NCI-H1092 treated with DMSO at 0.1 percent for 48 hours (cell line): ENCODE measurements at regions not wholly inside any gene's neighbourhood (a gene's known extent, or its start where the extent isn't known, plus 50 kb on each side); places are given as distances from the start of the nearest gene placed in this dataset.

Experiments
- DNase-seq: peaks from one replicate; lab custom pipeline; 2025; lab: John Stamatoyannopoulos, UW

DNA sequence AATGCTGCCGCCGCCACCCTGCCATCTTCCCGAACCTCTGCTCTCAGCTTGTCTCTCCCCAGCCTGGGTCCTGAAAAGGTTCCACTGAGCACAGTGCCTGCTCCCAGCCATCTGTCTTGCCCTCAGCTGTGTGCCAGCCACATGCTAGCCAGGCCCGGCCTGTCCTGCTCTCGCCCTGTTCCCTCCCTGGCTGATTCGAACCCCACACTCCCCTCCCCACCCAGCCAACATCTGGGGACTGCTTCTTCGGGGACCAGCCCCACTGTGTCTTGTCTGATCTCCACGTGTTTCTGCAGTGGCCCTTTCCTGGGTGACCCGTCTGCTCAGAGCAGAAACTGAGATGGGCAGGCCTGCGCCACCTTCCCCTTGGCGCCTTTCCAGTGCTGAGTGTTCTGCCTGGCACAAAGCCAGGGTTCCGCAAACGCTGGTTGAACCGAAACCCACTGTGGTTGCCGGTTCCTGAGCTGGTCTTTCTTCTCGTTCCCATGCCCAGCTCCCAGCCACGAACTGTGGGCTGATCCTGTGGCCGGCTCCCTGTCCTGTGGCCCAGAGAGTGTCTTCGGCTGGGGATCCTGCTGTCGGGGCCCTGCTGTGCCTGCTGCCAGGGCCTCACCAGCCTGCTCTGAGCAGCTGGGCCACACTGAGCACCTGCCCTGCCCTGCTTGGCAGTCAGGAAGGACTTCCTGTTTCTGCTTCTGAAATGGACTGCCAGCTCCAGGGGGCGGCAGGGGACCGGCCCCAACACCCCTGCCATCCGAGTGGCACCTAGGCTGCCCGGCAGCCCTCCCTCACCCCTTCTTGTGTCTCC is 62.7 kb upstream of the KLF13 start:
- peak; percentile 78 for DNase-seq

DNA sequence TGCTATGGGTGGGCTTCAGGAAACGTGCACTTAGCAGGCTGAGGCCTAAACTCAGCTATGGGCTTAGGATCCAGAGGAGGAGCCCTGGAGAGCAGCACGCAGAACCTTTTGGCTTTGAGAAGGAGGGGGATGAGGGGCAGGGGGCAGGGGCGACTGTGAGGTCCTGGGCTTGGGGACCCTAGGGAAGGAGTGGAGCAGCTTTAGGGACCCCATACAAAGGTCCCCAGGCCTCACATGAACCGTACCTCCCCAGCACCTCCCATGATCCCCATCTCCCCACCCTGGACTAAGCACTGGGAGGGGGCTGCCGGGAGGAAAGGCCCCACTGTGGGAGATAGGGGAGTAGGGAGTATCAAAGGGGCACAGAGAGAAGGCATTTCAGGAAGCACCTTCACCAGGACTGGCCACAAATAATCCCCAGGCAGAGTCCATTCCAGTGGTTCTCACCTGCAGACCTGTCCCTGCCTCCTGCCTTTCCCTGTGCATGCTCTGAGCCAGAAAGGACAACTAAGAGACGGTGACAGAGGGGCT is 62.0 kb upstream of the KLF13 start:
- DNase-seq: no peak

DNA sequence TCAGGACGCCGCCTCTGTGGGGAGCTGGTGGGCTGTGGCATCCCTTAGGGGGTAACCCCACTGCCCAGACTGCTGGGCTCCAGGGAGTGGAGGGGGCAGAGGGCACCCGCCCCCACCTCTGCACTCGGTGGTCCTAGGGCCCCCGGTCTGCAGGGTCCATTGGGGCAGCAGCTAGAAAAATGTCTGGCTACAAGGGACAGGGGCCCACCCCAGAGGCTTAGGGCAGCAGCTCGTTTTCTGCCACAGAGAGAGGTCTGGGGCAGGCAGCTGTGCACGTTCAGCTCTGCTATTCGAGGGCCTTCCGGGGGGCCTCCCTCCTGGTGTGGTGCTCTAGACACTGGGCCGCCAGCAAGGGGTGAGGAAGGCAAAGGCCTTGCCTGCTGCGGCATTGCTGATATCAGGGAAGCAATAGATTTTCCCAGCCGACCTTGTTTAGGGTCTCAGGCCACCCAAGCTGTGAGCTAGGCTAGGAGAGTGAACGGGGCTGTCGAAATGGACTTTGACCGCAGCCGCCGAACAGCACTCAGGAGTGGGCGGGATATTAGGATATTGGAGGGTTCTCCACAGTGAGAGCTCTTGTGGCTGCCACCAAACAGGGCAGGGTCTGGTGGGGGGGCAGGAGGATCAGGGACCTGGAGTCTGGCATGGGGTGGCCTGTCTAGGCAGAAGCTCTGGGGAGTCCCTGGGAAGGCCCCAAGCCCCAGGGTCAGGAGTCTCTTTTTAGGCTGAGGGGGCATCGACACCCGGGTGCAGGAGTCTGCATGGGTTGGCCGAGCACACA is 61.4 kb upstream of the KLF13 start:
- DNase-seq: no peak

DNA sequence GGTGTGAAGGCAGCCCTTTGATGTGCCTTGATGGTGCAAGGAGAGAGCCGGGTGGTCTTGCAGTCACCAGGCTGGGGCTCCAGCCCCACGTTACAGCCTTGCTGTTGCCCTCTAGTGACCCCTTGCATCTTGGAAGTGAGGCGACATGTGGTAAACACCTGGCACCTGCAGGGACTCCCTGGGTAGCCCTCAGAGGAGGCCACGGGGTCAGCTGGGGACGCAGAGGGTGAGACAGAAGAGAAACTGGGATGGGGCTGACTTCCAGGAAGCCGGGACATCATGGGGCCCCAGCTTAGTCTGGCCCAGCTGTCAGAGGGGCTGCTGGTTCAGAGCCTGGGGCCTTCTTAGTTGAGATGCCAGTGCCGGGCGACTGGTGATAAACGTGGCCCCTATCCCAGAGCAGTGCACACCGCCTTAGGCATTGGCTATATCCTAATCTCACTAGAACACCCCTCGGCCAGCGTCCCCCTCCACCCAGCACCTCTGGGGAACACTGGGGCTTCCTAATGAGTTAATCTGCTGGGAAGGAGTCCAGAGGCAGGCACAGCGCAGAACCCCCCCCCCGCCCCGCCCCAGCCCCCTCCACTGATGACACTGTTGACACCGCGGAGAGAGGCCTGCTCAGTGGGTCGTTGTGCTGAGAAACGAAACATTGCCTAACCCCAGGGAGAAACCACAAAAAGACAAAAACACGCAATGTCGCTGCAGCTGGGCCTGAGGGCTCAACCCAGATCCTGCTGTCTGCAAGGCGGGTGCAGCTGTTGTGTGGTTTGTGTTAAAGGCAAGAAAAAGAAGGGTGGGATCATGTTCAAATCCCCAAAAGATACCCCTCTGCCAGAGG is 60.5 kb upstream of the KLF13 start:
- no peak for DNase-seq

DNA sequence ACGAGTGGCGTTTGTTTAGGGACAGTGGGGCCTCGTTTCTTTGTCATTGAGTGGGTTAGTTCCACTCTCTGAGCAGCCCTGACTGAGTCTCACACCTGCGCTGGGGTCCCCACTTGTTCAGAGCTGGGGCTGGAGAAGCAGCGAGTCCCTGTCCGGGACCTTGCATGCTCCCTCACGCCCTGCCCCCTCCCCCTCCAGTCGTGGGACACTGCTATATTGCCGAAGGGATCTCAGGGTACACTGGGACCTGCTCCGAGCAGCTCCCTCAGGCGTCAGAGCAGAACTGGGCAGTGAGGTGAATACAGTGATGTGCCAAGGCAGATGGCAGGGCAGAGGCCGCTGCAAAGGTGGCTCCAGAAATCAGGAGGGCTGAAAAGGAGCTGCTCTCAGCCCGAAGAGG is 59.9 kb upstream of the KLF13 start:
- no peak for DNase-seq

DNA sequence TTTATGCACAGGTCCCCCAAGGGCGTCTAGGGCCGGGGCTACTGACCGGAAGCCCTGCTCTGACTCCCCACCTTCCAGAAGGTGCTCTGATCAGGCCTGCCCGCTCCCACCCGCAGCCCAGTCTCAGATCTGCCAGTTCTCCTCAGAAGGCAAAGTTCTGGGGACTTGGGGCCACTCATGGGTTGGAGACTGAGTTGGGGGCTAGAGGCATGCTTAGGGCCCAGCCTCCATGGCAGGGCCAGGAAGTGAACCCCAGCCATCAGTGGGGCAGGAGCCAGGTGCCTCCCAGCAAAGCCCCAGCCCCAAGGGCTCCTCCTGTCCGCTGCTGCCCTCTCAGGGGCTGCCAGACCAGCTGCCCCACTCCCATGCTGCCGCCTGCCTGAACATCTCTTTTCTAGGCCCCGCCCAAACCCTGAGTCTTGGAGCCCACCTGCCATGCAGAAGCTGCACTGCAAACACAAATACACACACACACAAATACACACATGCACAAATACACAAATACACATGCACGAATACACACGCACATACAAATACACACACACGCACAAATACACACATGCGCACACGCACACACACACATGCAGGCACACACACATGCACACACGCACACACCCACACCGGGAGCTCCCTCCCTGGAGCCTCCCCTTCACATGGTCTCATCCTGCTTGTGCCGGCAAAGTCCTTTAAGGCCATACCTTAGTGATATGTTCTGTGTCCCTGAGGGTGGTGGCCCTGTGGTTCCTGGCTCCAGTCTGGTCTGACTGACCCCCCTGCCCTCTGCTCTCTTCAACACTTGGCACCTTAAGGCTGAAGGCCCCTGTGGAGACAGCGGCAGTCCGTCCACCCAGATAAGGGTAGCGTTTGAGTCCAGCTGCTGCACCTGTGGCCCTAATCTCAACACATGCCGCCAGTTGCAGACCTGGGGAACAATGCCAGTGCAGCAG is 59.2 kb upstream of the KLF13 start:
- DNase-seq: no peak

DNA sequence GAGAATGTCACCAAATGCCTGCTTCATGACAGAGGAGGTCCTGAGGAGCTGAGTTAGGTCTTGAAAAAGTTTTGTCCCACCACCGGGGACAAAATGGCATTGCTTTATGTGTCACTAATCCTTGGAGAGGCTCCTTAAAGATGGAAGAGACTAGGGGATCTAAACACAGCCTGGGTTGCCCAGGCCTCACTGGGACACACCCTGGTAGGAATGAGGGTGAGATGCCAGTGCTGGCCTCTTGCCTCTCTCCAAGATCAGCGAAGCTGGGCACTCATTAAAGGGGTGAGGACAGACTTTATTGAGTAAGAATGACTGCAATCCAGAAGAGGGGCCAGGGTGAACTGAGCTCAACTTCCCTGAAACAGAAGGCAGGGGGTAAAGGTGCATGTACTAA is 58.5 kb upstream of the KLF13 start:
- no peak for DNase-seq

DNA sequence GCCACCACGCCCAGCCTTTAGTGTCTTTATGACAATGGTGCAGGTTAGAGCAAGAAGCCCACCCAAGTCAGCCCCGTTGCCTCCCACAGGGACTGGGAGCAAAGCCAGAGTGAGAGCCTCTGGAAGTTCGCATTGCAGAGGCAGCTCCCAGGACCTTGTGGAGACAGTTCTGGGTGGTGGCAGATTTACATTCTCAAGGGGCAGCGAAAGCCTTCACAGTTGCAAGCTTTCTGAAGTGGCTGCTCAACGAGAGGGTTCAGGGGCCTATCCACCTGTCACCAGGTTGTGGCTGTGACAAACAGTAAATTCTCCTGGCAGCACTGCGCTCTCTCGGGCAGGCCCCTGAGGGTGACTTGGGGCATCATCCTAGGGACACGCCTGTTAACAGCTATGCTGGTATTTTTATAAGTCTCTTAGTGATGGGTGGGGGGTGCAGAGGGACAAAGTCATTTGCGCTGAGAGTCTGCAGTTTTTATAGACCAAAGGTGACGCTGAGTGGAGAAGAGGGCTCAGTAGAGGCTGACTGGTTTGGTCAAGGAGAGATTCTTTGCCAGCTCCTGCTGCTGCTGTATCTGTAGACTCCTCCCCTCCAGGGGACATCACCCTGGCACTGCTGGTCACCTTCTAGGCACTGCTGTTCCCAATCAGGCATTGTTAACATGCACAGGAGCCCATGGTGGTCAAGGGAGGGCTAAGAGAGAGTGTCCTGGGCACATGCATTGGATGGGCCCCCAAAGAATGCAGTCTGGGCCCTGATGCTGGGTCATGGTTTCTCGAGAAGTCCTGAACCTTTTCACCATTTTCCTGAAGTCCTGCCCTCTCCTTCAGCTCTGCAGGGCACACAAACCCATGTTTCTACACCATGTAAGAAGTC is 57.5 kb upstream of the KLF13 start:
- no peak for DNase-seq

DNA sequence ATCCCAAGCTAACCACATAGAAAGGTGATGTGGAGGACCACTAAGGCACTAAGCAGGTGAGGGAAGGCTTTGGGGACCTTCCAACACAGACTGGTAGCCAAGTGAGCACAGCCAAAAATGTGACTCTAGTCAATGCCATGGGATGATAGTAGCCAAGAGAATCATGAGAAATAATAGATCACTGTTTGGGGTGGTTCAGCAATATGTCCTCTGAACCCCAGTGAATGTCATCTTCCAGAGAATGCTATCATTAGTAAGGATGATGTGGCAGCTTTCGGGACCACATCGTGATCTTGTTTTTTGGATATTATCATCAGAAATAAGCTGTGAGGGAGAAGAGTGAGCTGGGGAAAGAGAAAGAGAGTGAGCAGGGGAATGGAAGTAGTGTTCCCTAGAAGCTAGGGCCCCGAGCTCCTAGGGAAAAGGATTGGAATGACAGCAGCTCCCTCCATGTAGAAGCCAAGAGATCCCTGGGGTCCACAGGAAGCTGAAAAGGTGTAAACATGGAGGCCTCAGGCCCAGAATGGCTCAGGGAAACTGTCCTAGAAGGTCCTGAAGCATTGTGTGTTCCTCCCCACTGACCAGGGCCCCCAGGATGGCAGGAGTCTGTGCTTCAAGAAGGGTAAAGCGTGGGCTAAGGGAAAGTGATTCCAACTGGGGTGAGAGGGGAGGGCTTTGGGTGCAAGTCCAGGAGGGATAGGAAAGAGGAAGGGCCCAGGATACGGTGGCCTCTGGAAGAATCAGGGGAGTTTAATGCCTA is 56.6 kb upstream of the KLF13 start:
- DNase-seq: no peak

DNA sequence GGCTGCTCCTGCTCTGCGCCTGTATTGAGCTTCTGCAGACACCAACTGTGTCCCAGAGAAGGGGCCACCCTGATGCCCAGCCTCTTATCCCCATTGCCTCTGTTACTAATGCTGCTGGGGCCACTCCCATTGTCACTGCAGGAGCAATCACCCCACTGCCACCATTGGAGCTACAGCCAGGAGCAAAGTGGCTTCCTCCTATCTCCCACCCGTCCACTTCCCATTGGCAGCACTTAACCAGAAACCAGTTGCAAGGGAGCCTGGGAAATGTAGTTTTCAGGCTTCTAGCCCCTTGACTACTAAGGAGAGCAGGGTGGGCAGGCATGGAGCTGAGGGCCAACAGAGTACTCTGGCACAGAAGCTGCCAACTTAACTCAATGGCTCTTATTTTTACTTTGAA is 55.9 kb upstream of the KLF13 start:
- no peak for DNase-seq

DNA sequence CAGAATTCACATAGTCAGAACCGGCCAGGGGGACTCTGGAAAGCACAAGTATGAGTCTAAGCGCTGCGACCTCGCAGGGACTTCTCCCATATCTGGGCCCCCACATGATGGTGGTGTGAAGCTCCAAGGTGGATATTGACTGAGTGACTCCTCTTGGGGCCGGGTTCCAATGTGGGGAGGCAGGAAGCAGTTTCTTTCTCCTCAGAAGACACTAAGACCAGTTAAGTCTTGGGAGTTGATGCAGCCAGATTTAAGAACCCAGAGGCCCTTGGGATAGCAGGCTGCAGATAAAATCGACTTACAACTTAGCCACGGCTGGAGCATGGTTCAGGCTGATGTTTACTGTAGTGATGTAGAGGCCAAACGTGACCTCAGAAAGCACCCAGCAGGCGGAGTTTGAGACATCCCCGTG is 55.4 kb upstream of the KLF13 start:
- DNase-seq: no peak

DNA sequence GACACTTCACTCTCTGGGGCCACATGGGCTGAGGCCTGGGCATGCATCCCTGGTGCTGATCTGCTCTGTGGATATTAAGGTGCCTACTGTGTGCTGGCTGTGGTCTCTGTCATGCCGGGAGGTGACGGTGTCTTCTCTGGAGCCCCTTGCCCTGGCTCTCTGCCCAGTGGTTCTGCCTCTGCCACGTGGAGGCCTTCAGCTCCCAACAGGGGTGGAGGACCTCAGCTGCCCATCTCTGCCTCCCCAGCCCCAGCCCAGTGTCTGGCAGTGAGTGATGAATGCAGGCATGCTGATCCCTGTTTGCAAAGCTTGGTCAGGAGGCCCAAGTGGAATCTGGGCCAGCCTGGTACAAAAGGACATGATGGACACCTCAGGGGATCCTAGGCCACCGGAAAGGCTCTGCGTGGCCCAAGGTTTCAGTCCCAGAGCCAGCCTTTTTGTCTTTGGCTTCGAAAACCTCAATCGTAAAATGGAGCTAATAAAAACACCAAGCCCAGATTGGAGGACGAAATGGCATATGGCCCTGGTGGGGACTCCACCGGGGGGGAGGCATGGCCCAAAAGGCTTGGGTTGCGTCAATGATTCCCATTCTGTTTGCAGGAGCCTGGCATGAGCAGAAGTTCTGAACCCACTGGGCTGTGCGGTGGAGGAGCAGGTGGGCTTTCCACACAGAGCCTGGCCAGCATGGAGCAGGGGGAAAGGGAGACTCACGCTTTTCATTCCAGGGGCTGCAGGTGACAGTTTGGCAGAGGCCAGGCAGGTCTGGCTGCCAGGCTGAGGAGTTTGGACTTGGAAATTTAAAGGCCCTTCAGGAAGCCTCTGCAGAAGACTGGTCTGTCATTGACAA is 54.7 kb upstream of the KLF13 start:
- no peak for DNase-seq

DNA sequence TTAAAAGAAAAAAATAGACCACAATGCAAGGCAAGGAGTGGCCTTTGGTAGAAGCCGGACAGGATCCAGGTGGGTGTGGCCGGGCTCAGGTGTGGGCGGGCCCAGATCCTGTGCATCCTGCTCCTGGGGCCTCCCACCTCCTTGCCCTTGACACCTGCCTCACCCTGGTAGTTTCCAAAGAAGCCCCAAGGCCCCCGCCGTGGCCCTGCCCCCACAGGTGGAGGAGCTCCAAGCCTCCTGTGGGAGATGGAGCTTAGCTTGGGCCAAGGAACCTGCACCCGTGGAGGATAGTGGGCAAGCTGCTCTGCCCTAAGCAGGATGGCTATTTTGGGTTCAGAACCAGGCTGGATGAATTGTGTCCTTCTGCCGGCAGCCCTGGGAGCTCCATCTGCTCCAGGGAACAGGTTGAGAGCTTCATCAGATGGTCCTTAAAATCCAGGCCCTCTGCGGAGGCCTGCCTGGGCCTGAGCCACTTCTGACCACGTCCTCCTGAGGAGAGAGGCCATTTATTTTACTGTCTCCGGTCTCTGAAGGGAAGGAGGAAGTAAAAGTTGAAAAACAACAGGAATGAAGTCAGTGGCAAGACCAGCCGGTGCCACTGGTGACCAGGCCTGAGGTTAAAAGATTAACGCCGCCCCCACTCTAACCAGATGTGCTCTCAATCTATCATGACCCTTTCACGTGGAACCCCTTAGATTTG is 53.9 kb upstream of the KLF13 start:
- no peak for DNase-seq

DNA sequence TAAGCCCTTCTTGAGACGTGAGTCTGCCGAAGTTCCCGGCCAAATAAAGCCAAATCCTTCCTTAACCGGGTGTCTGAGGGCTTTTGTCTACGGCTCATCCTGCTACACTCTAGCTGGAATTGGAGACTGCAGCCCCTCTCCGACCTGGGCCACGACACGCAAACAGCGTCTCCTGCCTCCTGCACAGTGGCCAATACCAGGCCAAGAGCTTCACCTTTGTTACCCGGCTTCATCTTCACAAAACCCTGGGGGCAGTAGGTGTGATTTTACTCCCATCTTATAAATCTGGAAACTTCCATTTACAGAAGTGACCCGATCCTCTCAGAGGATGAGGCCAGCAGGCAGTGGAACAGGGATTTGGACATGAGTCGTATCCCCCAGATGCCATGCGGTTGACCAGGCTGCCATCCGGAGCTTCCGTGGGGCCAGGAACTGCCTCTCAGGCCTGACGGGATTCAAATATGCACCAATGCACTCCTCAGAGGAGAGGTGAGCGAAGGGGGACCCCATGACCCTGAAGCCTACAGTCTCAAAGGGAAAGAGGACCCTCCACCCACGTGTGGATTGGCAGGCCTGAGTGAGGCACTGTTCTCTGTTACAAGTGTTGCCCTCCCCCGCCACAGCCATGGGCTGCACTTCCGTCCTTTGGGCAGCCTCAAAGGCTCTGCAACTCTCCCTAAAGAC is 53.2 kb upstream of the KLF13 start:
- no peak for DNase-seq

DNA sequence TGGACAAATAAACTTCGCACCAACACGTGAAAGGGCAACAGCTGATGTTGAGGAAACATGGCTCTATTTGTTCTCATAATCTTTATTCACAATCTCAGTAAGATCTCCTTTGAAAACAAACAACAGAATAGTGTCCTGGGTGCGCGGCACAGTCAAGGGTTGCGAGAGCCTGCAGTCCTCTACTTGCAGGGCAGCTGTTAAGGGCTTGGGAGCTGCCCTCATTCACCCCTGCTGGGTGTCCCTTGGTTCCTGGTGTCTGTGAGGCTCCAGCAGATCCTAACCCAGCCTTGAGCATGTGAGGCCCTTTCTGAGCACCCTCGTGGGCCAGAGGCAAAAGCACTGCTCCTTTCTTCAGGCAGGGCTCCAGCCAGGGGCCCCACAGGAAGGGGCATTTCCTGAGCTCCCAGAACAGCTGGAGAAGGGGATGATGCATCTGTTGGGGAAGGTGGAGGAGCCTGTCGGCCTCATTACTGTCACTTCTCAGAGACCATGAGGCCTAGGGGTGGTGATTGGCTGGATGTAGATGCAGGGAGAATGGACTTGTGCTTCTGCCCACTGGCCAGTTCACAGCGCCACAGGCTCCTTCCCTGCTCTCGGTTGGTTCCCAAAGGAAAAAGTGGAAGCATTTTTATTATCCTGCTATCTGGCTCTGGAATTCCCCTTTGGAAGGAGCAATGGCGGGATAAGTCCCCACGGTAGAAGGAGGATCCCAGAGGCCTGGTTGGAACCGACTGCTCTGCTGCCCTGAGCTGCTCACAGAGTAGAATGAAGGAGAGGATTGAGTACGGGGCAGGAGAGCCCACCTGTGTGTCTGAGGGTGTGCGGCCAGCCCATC is 51.9 kb upstream of the KLF13 start:
- no peak for DNase-seq
